Mesendoderm (in vitro differentiated cells): ENCODE measurements at regions not wholly inside any gene's neighbourhood (a gene's known extent, or its start where the extent isn't known, plus 50 kb on each side); places are given as distances from the start of the nearest gene placed in this dataset.
"Not testable (repeated sequence)": the region's sequence is repeated elsewhere in the genome, so short reads cannot be mapped to it uniquely, and the experiment has no call there.

Experiments
- DNase-seq: peaks from one replicate; pipeline ENCODE4 v3.0.0; 2013
- H2AK5ac ChIP-seq: 2 replicates; pipeline ENCODE4 v1.6.1; 2013; ENCODE audit warnings: low read length, inconsistent platforms
- H2BK120ac ChIP-seq: 2 replicates; pipeline ENCODE4 v1.6.1; 2013; ENCODE audit warnings: low read depth, mild to moderate bottlenecking, low read length, moderate library complexity, mixed read lengths
- H2BK15ac ChIP-seq: replicated peaks from 2 replicates; pipeline ENCODE4 v1.6.1; 2013; ENCODE audit warnings: low read depth, mild to moderate bottlenecking, moderate library complexity
- H2BK5ac ChIP-seq: 2 replicates; pipeline ENCODE4 v1.6.1; 2013; ENCODE audit warnings: low read length, inconsistent platforms
- H3K18ac ChIP-seq: 2 replicates; pipeline ENCODE4 v1.6.1; 2013; ENCODE audit warnings: mild to moderate bottlenecking, low read length, mixed read lengths
- H3K23ac ChIP-seq: one replicate; pipeline ENCODE4 v1.6.1; 2013; ENCODE audit warnings: low read length
- H3K27ac ChIP-seq: 2 replicates; pipeline ENCODE4 v1.5.1; 2013; ENCODE audit warnings: low read depth, mild to moderate bottlenecking, inconsistent platforms, low read length, moderate library complexity
- H3K27me3 ChIP-seq: 2 replicates; pipeline ENCODE4 v1.6.1; 2013; ENCODE audit warnings: low read length, control low read depth, mild to moderate bottlenecking, inconsistent platforms; ENCODE audit not compliant: insufficient read depth, poor library complexity
- H3K36me3 ChIP-seq: 2 replicates; pipeline ENCODE4 v1.6.1; 2013; ENCODE audit warnings: low read length, inconsistent platforms; ENCODE audit not compliant: control insufficient read depth, insufficient read depth
- H3K4ac ChIP-seq: one replicate; pipeline ENCODE4 v1.6.1; 2013; ENCODE audit warnings: low read depth, mild to moderate bottlenecking, low read length, moderate library complexity
- H3K4me1 ChIP-seq: 2 replicates; pipeline ENCODE4 v1.6.1; 2013; ENCODE audit warnings: low read depth, low read length, inconsistent platforms; ENCODE audit not compliant: control insufficient read depth
- H3K4me2 ChIP-seq: 2 replicates; pipeline ENCODE4 v1.6.1; 2013; ENCODE audit warnings: low read length
- H3K4me3 ChIP-seq: 2 replicates; pipeline ENCODE4 v1.5.1; 2013; ENCODE audit warnings: mild to moderate bottlenecking, low read length
- H3K56ac ChIP-seq: one replicate; pipeline ENCODE4 v1.6.1; 2013; ENCODE audit warnings: low read length
- H3K79me1 ChIP-seq: 2 replicates; pipeline ENCODE4 v1.6.1; 2013; ENCODE audit warnings: low read length, inconsistent platforms
- H3K79me2 ChIP-seq: 2 replicates; pipeline ENCODE4 v1.6.1; 2013; ENCODE audit warnings: mild to moderate bottlenecking, low read length; ENCODE audit not compliant: control insufficient read depth, insufficient read depth
- H3K9ac ChIP-seq: 2 replicates; pipeline ENCODE4 v1.6.1; 2013; ENCODE audit warnings: low read length, inconsistent platforms
- H4K5ac ChIP-seq: one replicate; pipeline ENCODE4 v1.6.1; 2013; ENCODE audit warnings: low read length
- H4K8ac ChIP-seq: one replicate; pipeline ENCODE4 v1.6.1; 2013; ENCODE audit warnings: low read depth, mild to moderate bottlenecking, control low read depth, low read length, moderate library complexity
- WGBS: extraction: QIAGEN DNeasy Blood & Tissue Kit; methylation state at CpG from one replicate; pipeline ENCODE4 v1.1.7; 2013; ENCODE audit warnings: low lambda C conversion rate, missing lambda C conversion rate; ENCODE audit not compliant: insufficient coverage; ENCODE audit errors: extremely low coverage; 5-methylcytosine and 5-hydroxymethylcytosine counted together

GRCh38 chr14:105746800-105747502 lies 220.6 kb downstream of the TMEM121 start:
- H3K18ac ChIP-seq, H2BK5ac ChIP-seq, H3K79me1 ChIP-seq, H3K4me1 ChIP-seq, H3K27ac ChIP-seq, H2AK5ac ChIP-seq, H3K36me3 ChIP-seq, H3K27me3 ChIP-seq, H3K4me2 ChIP-seq, H3K79me2 ChIP-seq, H3K56ac ChIP-seq, DNase-seq, H2BK120ac ChIP-seq, H3K23ac ChIP-seq, H3K4me3 ChIP-seq, H2BK15ac ChIP-seq, H3K4ac ChIP-seq, H4K5ac ChIP-seq, H3K9ac ChIP-seq, H4K8ac ChIP-seq: not testable (repeated sequence)
- no CpG with 5 or more reads among the region's 16 CpGs for WGBS

GRCh38 chr14:105747503-105748203 lies 221.3 kb downstream of the TMEM121 start:
- not testable (repeated sequence) for H2BK5ac ChIP-seq, H3K36me3 ChIP-seq, H2BK120ac ChIP-seq, H3K4me2 ChIP-seq, H3K27me3 ChIP-seq, DNase-seq, H2AK5ac ChIP-seq, H3K23ac ChIP-seq, H4K5ac ChIP-seq, H3K4me1 ChIP-seq, H3K79me2 ChIP-seq, H3K56ac ChIP-seq, H3K79me1 ChIP-seq, H3K4ac ChIP-seq, H3K27ac ChIP-seq, H3K9ac ChIP-seq, H2BK15ac ChIP-seq, H3K4me3 ChIP-seq, H4K8ac ChIP-seq, H3K18ac ChIP-seq
- WGBS = no CpG with 5 or more reads among the region's 31 CpGs

GRCh38 chr14:105748204-105748578 lies 221.8 kb downstream of the TMEM121 start:
- H2BK15ac ChIP-seq = no peak overlapping the region
- H3K4me2 ChIP-seq = no peak overlapping the region
- no peaks in the 10 kb centered on the region for H3K4me1 ChIP-seq
- no CpG with 5 or more reads among the region's 5 CpGs for WGBS
- no peak overlapping the region for H3K4me3 ChIP-seq
- no peak overlapping the region for H3K9ac ChIP-seq
- no peak for DNase-seq
- H3K23ac ChIP-seq = no peak overlapping the region
- no peak overlapping the region for H4K5ac ChIP-seq
- no peak overlapping the region for H3K56ac ChIP-seq
- H2BK120ac ChIP-seq = no peak overlapping the region
- no peaks in the 10 kb centered on the region for H3K36me3 ChIP-seq
- no peak overlapping the region for H3K18ac ChIP-seq
- H2AK5ac ChIP-seq = no peak overlapping the region
- no peaks in the 10 kb centered on the region for H3K79me2 ChIP-seq
- H2BK5ac ChIP-seq = no peak overlapping the region
- no peaks in the 10 kb centered on the region for H3K27me3 ChIP-seq
- no peak overlapping the region for H3K27ac ChIP-seq
- no peaks in the 10 kb centered on the region for H3K79me1 ChIP-seq
- H4K8ac ChIP-seq = no peak overlapping the region
- no peak overlapping the region for H3K4ac ChIP-seq

- not testable (repeated sequence) for H3K18ac ChIP-seq, H3K4ac ChIP-seq, H3K27ac ChIP-seq, H2BK15ac ChIP-seq, H3K36me3 ChIP-seq, H4K8ac ChIP-seq, H3K4me3 ChIP-seq, H2BK5ac ChIP-seq, DNase-seq, H2AK5ac ChIP-seq, H2BK120ac ChIP-seq, H3K27me3 ChIP-seq, H3K79me2 ChIP-seq, H3K4me1 ChIP-seq, H3K4me2 ChIP-seq, H3K23ac ChIP-seq, H3K56ac ChIP-seq, H3K79me1 ChIP-seq, H3K9ac ChIP-seq, H4K5ac ChIP-seq
- WGBS = no CpG with 5 or more reads among the region's 6 CpGs
Measured at GRCh38 chr14:105748710-105749109, 222.3 kb downstream of the TMEM121 start.

GRCh38 chr14:105749870-105750541 lies 223.6 kb downstream of the TMEM121 start:
- not testable (repeated sequence) for H2AK5ac ChIP-seq, H2BK5ac ChIP-seq, H4K5ac ChIP-seq, H3K56ac ChIP-seq, H3K9ac ChIP-seq, H3K79me2 ChIP-seq, H3K4me3 ChIP-seq, H4K8ac ChIP-seq, H3K79me1 ChIP-seq, H3K23ac ChIP-seq, H3K36me3 ChIP-seq, H2BK120ac ChIP-seq, H3K27ac ChIP-seq, H3K18ac ChIP-seq, DNase-seq, H3K4me1 ChIP-seq, H3K27me3 ChIP-seq, H3K4me2 ChIP-seq, H3K4ac ChIP-seq, H2BK15ac ChIP-seq
- WGBS = no CpG with 5 or more reads among the region's 19 CpGs
